ENCODE measurements at regions not wholly inside any gene's neighbourhood (a gene's known extent, or its start where the extent isn't known, plus 50 kb on each side); places are given as distances from the start of the nearest gene placed in this dataset.

DNA sequence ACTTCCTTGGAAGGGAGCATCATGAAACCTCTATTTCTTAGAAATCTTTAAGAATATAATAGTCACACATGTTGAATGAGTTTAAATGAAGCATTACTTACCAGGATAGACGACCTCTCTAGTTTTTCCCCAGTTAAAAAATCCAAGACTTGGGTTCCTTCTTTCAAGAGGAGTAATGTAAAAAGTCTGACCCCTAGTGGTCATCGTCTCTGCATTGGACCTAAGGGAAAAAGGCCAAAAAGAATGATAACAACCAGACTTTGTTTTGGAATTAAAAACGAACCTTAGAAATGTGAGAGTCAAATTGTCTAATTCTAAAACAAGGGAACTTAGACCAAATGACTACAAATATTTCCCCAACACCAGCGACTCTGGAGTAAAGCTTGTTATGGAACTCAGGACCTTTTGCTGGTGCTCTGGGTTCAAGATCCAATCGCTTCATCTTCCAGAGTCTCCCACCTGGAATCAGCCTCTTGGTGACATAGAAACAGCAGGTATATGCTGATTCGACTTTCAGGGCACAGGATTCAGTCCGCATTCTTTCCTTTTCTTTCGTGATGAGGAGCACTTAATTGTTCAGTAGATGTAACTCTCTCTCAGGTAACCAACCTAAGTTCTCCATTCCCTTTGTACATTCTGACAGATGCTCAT lies 214.8 kb upstream of the TPRG1 start:
- Histone ChIP-seq H3K9me3 (ENCODE audit: control insufficient read depth, low read length) (no peaks in the 10 kb centered on the region), H3K4me3 (ENCODE audit: low read length) (no peak overlapping the region), H3K27me3 (ENCODE audit: control insufficient read depth, insufficient read depth, low read length, poor library complexity, severe bottlenecking) (no peaks in the 10 kb centered on the region), H3K9ac (ENCODE audit: extremely low read depth, low read length, poor library complexity, severe bottlenecking) (no peak overlapping the region), H3K27ac (ENCODE audit: low read depth, low read length) (no peak overlapping the region), H3K36me3 (ENCODE audit: control insufficient read depth, insufficient read depth, low read length) (no peaks in the 10 kb centered on the region), H3K4me1 (ENCODE audit: control insufficient read depth, insufficient read depth, low read length) (no peaks in the 10 kb centered on the region)
- no peaks in the 10 kb centered on the region for H3K4me1 Mint-ChIP-seq
- H3K36me3 Mint-ChIP-seq (ENCODE audit: low read depth) = no peaks in the 10 kb centered on the region
- no peaks in the 10 kb centered on the region for H3K9me3 Mint-ChIP-seq
- no peak overlapping the region for H3K4me3 Mint-ChIP-seq
- H3K27ac Mint-ChIP-seq = no peak overlapping the region
- WGBS, 2 experiments (ENCODE audit: insufficient coverage in 1 of 2, insufficient read length in 1 of 2) = 34% methylated on average over 4 to 8 of the region's 8 CpGs
- DNase-seq = no peak
- peaks cover 3% of the 10 kb centered on the region for H3K27me3 Mint-ChIP-seq (ENCODE audit: insufficient read depth)
- TF ChIP-seq, protein P1, sequence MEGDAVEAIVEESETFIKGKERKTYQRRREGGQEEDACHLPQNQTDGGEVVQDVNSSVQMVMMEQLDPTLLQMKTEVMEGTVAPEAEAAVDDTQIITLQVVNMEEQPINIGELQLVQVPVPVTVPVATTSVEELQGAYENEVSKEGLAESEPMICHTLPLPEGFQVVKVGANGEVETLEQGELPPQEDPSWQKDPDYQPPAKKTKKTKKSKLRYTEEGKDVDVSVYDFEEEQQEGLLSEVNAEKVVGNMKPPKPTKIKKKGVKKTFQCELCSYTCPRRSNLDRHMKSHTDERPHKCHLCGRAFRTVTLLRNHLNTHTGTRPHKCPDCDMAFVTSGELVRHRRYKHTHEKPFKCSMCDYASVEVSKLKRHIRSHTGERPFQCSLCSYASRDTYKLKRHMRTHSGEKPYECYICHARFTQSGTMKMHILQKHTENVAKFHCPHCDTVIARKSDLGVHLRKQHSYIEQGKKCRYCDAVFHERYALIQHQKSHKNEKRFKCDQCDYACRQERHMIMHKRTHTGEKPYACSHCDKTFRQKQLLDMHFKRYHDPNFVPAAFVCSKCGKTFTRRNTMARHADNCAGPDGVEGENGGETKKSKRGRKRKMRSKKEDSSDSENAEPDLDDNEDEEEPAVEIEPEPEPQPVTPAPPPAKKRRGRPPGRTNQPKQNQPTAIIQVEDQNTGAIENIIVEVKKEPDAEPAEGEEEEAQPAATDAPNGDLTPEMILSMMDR (conservative IDR thresholded peaks at IDR 0.05) = peak; percentile 91

DNA sequence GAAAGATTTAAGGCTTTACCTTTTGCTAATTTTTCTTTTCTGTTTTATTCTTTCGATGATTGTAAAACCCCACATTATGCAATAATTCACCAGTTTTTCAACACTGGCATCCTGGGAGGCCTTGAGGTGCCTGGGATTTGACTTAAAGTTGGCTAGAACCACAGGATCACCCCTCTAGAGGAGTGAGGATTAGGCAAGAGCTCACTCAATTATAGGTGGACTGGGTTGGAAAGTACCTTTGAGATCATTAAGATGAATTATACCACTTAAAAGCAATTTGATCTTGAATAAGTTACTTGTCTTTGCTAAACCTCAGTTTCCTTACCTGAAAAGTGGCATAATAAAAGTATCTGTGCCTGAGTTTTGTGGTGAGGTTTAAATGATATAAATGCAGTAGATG lies 212.8 kb upstream of the TPRG1 start:
- Mint-ChIP-seq H3K4me1 (no peaks in the 10 kb centered on the region), H3K27ac (no peak overlapping the region), H3K9me3 (no peaks in the 10 kb centered on the region), H3K27me3 (ENCODE audit: insufficient read depth) (no peaks in the 10 kb centered on the region), H3K36me3 (ENCODE audit: low read depth) (no peaks in the 10 kb centered on the region), H3K4me3 (no peak overlapping the region)
- H3K27me3 ChIP-seq (ENCODE audit: control insufficient read depth, insufficient read depth, low read length, poor library complexity, severe bottlenecking) = no peaks in the 10 kb centered on the region
- no peak overlapping the region for H3K4me3 ChIP-seq (ENCODE audit: low read length)
- no peaks in the 10 kb centered on the region for H3K4me1 ChIP-seq (ENCODE audit: control insufficient read depth, insufficient read depth, low read length)
- WGBS, 2 experiments (ENCODE audit: insufficient coverage in 1 of 2, insufficient read length in 1 of 2) = 82% methylated on average over 1 of the region's 1 CpG; no CpG with 5 or more reads in 1 of the 2 experiments
- H3K9me3 ChIP-seq (ENCODE audit: control insufficient read depth, low read length) = no peaks in the 10 kb centered on the region
- no peak for DNase-seq
- H3K36me3 ChIP-seq (ENCODE audit: control insufficient read depth, insufficient read depth, low read length) = no peaks in the 10 kb centered on the region
- TF ChIP-seq, protein P1 (conservative IDR thresholded peaks at IDR 0.05) = no peak
- H3K9ac ChIP-seq (ENCODE audit: extremely low read depth, low read length, poor library complexity, severe bottlenecking) = no peak overlapping the region
- H3K27ac ChIP-seq (ENCODE audit: low read depth, low read length) = no peak overlapping the region

DNA sequence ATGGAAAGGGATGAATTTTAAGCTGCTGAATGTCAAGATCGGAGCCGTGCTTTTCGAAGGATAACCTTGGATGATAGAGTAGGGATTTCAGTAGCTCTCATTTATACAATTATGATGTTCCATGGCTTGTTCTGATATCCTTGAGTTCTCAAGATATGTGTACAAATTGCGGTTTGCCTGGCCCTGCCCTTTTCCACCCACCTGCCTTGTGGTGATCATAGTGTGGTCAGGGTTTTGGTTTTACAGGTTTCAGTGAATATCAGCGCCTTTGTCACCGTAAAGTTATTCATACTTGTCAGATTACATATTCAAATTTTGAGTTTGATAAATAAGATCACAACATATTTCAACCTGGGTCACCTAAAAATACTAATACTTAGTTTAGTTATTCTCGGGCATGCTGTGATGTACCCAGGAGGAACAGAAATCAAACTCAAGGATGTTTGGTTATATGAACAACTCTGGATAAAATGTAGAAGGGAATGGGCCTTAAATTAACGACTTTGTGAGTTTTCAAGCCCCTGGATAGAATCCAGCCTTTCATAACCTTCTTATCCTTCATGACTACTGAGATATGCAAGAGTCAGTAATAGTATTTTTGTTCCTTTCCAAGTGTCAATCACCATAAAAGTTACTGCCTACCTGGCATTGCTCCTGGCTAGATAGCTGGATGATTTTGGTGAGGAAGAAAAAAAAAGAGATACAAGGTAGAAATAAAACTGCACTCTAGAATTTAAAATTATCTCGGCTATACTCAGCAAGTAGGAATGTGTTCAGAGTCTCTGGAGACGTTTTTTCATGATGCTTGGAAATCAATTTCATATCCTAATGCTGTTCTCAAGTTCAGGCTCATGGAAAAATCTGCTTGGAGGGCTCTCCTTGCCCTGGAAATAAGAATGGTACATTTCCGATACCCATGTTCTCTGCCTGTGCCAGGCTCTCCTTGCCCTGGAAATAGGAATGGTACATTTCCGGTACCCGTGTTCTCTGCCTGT lies 209.2 kb upstream of the TPRG1 start:
- no peak overlapping the region for H3K9ac ChIP-seq (ENCODE audit: extremely low read depth, low read length, poor library complexity, severe bottlenecking)
- no peak for DNase-seq
- Mint-ChIP-seq H3K27me3 (ENCODE audit: insufficient read depth) (no peaks in the 10 kb centered on the region), H3K9me3 (no peaks in the 10 kb centered on the region), H3K36me3 (ENCODE audit: low read depth) (no peaks in the 10 kb centered on the region), H3K4me3 (no peak overlapping the region), H3K27ac (no peak overlapping the region), H3K4me1 (no peaks in the 10 kb centered on the region)
- no peaks in the 10 kb centered on the region for H3K9me3 ChIP-seq (ENCODE audit: control insufficient read depth, low read length)
- no peak overlapping the region for H3K4me3 ChIP-seq (ENCODE audit: low read length)
- H3K4me1 ChIP-seq (ENCODE audit: control insufficient read depth, insufficient read depth, low read length) = no peaks in the 10 kb centered on the region
- TF ChIP-seq, protein P1 (conservative IDR thresholded peaks at IDR 0.05) = no peak
- 88 to 90% methylated on average over 8 to 13 of the region's 13 CpGs for WGBS, 2 experiments (ENCODE audit: insufficient coverage in 1 of 2, insufficient read length in 1 of 2)
- no peak overlapping the region for H3K27ac ChIP-seq (ENCODE audit: low read depth, low read length)
- no peaks in the 10 kb centered on the region for H3K36me3 ChIP-seq (ENCODE audit: control insufficient read depth, insufficient read depth, low read length)
- no peaks in the 10 kb centered on the region for H3K27me3 ChIP-seq (ENCODE audit: control insufficient read depth, insufficient read depth, low read length, poor library complexity, severe bottlenecking)

Measured in endodermal cell (in vitro differentiated cells).